Natural killer cell (primary cell): ENCODE measurements at regions not wholly inside any gene's neighbourhood (a gene's known extent, or its start where the extent isn't known, plus 50 kb on each side); places are given as distances from the start of the nearest gene placed in this dataset.

ENCODE experiments used
- ATAC-seq, 3 donors: fragments of 150-1000 bp in 2 of 3; fragments of 200-7000 bp in 1 of 3; cut with Tn5 transposase; 1 replicate in 1 of 3; 2 replicates in 2 of 3; pipeline ENCODE4 v1.10.0; 2021; ENCODE audit warnings: mild to moderate bottlenecking in 2 of 3, moderate library complexity in 2 of 3
- DNase-seq, 2 donors: peaks; one replicate each; pipeline versions ENCODE4 v3.0.0 to v3.0.0-alpha.2; 2013 to 2021; ENCODE audit warnings: mixed read lengths in 1 of 2
- H3K27ac ChIP-seq: one replicate; pipeline ENCODE4 v1.5.1; 2013; ENCODE audit warnings: mild to moderate bottlenecking, low read length
- H3K27me3 ChIP-seq: one replicate; pipeline ENCODE4 v1.6.1; 2013; ENCODE audit warnings: low read length; ENCODE audit not compliant: control insufficient read depth, insufficient read depth
- H3K36me3 ChIP-seq: one replicate; pipeline ENCODE4 v1.6.1; 2013; ENCODE audit warnings: low read length; ENCODE audit not compliant: control insufficient read depth, insufficient read depth
- H3K4me1 ChIP-seq: one replicate; pipeline ENCODE4 v1.6.1; 2013; ENCODE audit warnings: low read length; ENCODE audit not compliant: control insufficient read depth, insufficient read depth
- H3K4me3 ChIP-seq: one replicate; pipeline ENCODE4 v1.5.1; 2013; ENCODE audit warnings: low read length
- H3K9me3 ChIP-seq: one replicate; pipeline ENCODE4 v1.6.1; 2013; ENCODE audit warnings: low read length; ENCODE audit not compliant: control insufficient read depth, insufficient read depth
- H3K27ac Mint-ChIP-seq, 2 donors: one replicate each; pipeline ENCODE4 v1.8.0; 2022; ENCODE audit warnings: mild to moderate bottlenecking in 2 of 2, mixed read lengths in 2 of 2, moderate library complexity in 1 of 2
- H3K27me3 Mint-ChIP-seq, 2 donors: one replicate each; pipeline ENCODE4 v1.8.0; 2022; ENCODE audit warnings: low read depth in 2 of 2, mixed read lengths in 2 of 2
- H3K36me3 Mint-ChIP-seq: one replicate; pipeline ENCODE4 v1.8.0; 2022; ENCODE audit warnings: mixed read lengths
- H3K4me1 Mint-ChIP-seq, 2 donors: one replicate each; pipeline ENCODE4 v1.8.0; 2022; ENCODE audit warnings: mixed read lengths in 2 of 2
- H3K4me3 Mint-ChIP-seq: one replicate; pipeline ENCODE4 v1.8.0; 2022; ENCODE audit warnings: mild to moderate bottlenecking, moderate library complexity, mixed read lengths
- H3K9me3 Mint-ChIP-seq, 2 donors: one replicate each; pipeline ENCODE4 v1.8.0; 2022; ENCODE audit warnings: mixed read lengths in 2 of 2
- CTCF ChIP-seq: fragments of 200-600 bp; IDR thresholded peaks from one replicate; pipeline ENCODE4 v1.8.0; 2022; ENCODE audit warnings: antibody characterized with exemption
- WGBS: methylation state at CpG from one replicate; pipeline ENCODE4 v1.1.7; 2013; ENCODE audit warnings: missing lambda C conversion rate; ENCODE audit not compliant: insufficient coverage; 5-methylcytosine and 5-hydroxymethylcytosine counted together
- intact Hi-C: fragments of 100-400 bp; cut with micrococcal nuclease; formaldehyde crosslinking; loops from one replicate; pipeline ENCODE4 v1.14.2; 2022

- no peaks in the 10 kb centered on the region for H3K4me1 ChIP-seq
- no peaks in the 10 kb centered on the region for H3K27me3 ChIP-seq
- WGBS: 90% methylated on average over 2 of the region's 2 CpGs
- no peak overlapping the region for H3K27ac ChIP-seq
- H3K4me1 Mint-ChIP-seq: no peaks in the 10 kb centered on the region
- H3K27me3 Mint-ChIP-seq: no peaks in the 10 kb centered on the region
- no peaks in the 10 kb centered on the region for H3K36me3 Mint-ChIP-seq
- H3K9me3 Mint-ChIP-seq: peaks cover 13% of the 10 kb centered on the region in 2 donors
- intact Hi-C loops: no loop called here
- no peak for DNase-seq
- ATAC-seq: no peak
- H3K4me3 Mint-ChIP-seq: no peak overlapping the region
- H3K27ac Mint-ChIP-seq: no peak overlapping the region
- no peak overlapping the region for H3K4me3 ChIP-seq
- no peak for TF ChIP-seq CTCF
- H3K36me3 ChIP-seq: no peaks in the 10 kb centered on the region
- no peaks in the 10 kb centered on the region for H3K9me3 ChIP-seq
Measured at GRCh38 chr4:85416094-85416493, 58.9 kb upstream of the ARHGAP24 start.

- intact Hi-C loops: no loop called here
- 80% methylated on average over 2 of the region's 2 CpGs for WGBS
- Mint-ChIP-seq H3K4me1 (no peaks in the 10 kb centered on the region), H3K9me3 (peaks cover 9 to 13% of the 10 kb centered on the region in 2 donors), H3K27me3 (no peaks in the 10 kb centered on the region), H3K36me3 (no peaks in the 10 kb centered on the region), H3K27ac (no peak overlapping the region), H3K4me3 (no peak overlapping the region)
- no peaks in the 10 kb centered on the region for H3K4me1 ChIP-seq
- ATAC-seq (no peak), DNase-seq (no peak)
- no peaks in the 10 kb centered on the region for H3K36me3 ChIP-seq
- TF ChIP-seq CTCF: no peak
- H3K4me3 ChIP-seq: no peak overlapping the region
- H3K9me3 ChIP-seq: no peaks in the 10 kb centered on the region
- H3K27me3 ChIP-seq: no peaks in the 10 kb centered on the region
- no peak overlapping the region for H3K27ac ChIP-seq
Measured at GRCh38 chr4:85419103-85419502, 55.8 kb upstream of the ARHGAP24 start.

GRCh38 chr4:85420831-85421230 is 54.1 kb upstream of the ARHGAP24 start:
- H3K27ac Mint-ChIP-seq: no peak overlapping the region
- DNase-seq (no peak), ATAC-seq (no peak)
- no peak overlapping the region for H3K4me3 Mint-ChIP-seq
- H3K9me3 ChIP-seq: no peaks in the 10 kb centered on the region
- H3K4me1 Mint-ChIP-seq: no peaks in the 10 kb centered on the region
- H3K27ac ChIP-seq: no peak overlapping the region
- no peak overlapping the region for H3K4me3 ChIP-seq
- peaks cover 9 to 10% of the 10 kb centered on the region in 2 donors for H3K9me3 Mint-ChIP-seq
- no peak for TF ChIP-seq CTCF
- no peaks in the 10 kb centered on the region for H3K36me3 Mint-ChIP-seq
- H3K27me3 ChIP-seq: no peaks in the 10 kb centered on the region
- no peaks in the 10 kb centered on the region for H3K27me3 Mint-ChIP-seq
- H3K36me3 ChIP-seq: no peaks in the 10 kb centered on the region
- intact Hi-C loops: no loop called here
- 78% methylated on average over 6 of the region's 6 CpGs for WGBS
- no peaks in the 10 kb centered on the region for H3K4me1 ChIP-seq

GRCh38 chr4:85423431-85423830 is 51.5 kb upstream of the ARHGAP24 start:
- Histone ChIP-seq H3K27ac (no peak overlapping the region), H3K27me3 (no peaks in the 10 kb centered on the region), H3K9me3 (no peaks in the 10 kb centered on the region), H3K4me3 (no peak overlapping the region), H3K4me1 (no peaks in the 10 kb centered on the region), H3K36me3 (no peaks in the 10 kb centered on the region)
- Mint-ChIP-seq H3K9me3 (peaks cover 10 to 11% of the 10 kb centered on the region in 2 donors), H3K27ac (no peak overlapping the region), H3K4me1 (no peaks in the 10 kb centered on the region), H3K36me3 (no peaks in the 10 kb centered on the region), H3K4me3 (no peak overlapping the region), H3K27me3 (no peaks in the 10 kb centered on the region)
- TF ChIP-seq CTCF: no peak
- ATAC-seq: no peak
- intact Hi-C loops: no loop called here
- WGBS: 43% methylated on average over 2 of the region's 2 CpGs
- DNase-seq: no peak
